Prostate gland (tissue), 2 donors: ENCODE measurements at regions not wholly inside any gene's neighbourhood (a gene's known extent, or its start where the extent isn't known, plus 50 kb on each side); places are given as distances from the start of the nearest gene placed in this dataset.

Experiments used
- DNase-seq: peaks from one replicate; pipeline ENCODE4 v3.0.0-alpha.2; 2019; ENCODE audit warnings: low spot score
- H3K27ac ChIP-seq, 2 donors: fragments of 200-600 bp; sonication (generic); 2 replicates each; pipeline ENCODE4 v1.5.1; 2017 to 2019
- H3K27me3 ChIP-seq: fragments of 200-600 bp; sonication (generic); replicated peaks from 2 replicates; pipeline ENCODE4 v1.5.1; 2019; ENCODE audit not compliant: insufficient read depth
- H3K36me3 ChIP-seq, 2 donors: fragments of 200-600 bp; sonication (generic); 1 replicate in 1 of 2; 2 replicates in 1 of 2; pipeline versions ENCODE4 v1.5.1 to v1.8.1; 2017 to 2019
- H3K4me1 ChIP-seq: fragments of 200-600 bp; sonication (generic); replicated peaks from 2 replicates; pipeline ENCODE4 v1.5.1; 2019
- H3K4me3 ChIP-seq, 2 donors: fragments of 200-600 bp; sonication (generic); 2 replicates each; pipeline ENCODE4 v1.5.1; 2017 to 2019
- H3K9me3 ChIP-seq: fragments of 200-600 bp; sonication (generic); 2 replicates; pipeline ENCODE4 v1.5.1; 2017
- POLR2A ChIP-seq: fragments of 450-650 bp; IDR thresholded peaks from one replicate; pipeline ENCODE4 v1.6.1; 2016; ENCODE audit warnings: antibody characterized with exemption, mild to moderate bottlenecking
- POLR2AphosphoS5 ChIP-seq: sonication (generic); formaldehyde crosslinking; IDR thresholded peaks from one replicate; pipeline ENCODE4 v1.6.1; 2017; ENCODE audit warnings: antibody characterized with exemption
- WGBS: methylation state at CpG from one replicate; pipeline ENCODE4 v1.1.5; 2018; 5-methylcytosine and 5-hydroxymethylcytosine counted together
- intact Hi-C: fragments of 100-400 bp; cut with DNase I; formaldehyde crosslinking; loops from one replicate; pipeline ENCODE4 v1.14.2; 2022
- TF ChIP-seq, protein P1 (sequence below), 4 experiments: fragments of 200-600 bp in 2 of 4; fragments of 450-650 bp in 2 of 4; sonication (generic) in 2 of 4; IDR thresholded peaks; 1 replicate in 3 of 4; 2 replicates in 1 of 4; pipeline ENCODE4 v1.5.1; 2016 to 2019; ENCODE audit warnings: antibody characterized with exemption in 4 of 4, mild to moderate bottlenecking in 2 of 4, moderate library complexity in 2 of 4

DNA sequence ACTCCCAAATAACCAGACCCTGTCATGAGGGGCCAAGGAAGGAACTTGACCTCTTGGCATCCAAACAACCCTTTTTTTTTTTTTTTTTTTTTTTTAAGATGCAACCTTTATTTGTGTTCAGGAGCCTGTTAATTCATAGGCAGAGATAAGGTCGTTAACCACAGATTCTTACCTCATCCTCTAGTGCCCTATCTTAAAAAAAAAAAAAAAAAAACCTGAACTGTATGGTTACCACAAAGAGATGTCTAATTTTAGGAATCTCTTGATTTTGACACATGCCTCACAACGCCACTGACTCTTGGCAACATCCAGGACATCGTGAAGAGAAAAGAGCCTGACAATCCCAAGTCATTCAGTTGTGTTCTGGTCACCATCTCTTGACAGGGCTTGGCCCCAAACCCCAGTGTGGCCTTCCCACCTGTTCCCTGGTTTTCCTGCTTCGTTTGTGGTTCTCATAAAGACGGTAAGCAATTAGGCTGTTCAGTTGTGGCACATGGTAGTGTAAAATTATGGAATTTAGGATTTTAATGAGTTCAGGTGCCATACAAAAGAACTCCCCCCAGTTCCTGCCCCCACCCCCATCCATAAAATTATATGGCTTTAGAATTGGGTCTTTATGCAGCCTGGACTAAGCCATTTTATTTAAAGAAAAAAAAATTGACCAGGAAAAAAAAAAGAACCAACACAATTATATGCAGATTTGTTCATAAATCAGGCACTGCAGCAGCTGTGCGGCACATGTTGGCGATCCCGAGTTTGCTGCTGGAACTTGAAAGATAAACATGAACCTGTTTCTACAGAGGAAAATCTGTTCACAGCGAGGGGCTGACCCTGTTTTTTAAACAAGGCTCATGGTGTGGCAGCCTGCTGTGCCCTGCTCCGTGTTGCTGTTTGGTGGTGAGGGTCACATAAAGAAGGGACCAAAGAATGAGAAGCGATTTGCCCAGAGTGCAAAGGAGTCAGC, 267.8 kb upstream of the CLINT1 start:
- H3K36me3 ChIP-seq, result no peaks in the 10 kb centered on the region
- H3K4me1 ChIP-seq, result no peaks in the 10 kb centered on the region
- H3K27me3 ChIP-seq, result no peaks in the 10 kb centered on the region
- TF ChIP-seq, protein P1, sequence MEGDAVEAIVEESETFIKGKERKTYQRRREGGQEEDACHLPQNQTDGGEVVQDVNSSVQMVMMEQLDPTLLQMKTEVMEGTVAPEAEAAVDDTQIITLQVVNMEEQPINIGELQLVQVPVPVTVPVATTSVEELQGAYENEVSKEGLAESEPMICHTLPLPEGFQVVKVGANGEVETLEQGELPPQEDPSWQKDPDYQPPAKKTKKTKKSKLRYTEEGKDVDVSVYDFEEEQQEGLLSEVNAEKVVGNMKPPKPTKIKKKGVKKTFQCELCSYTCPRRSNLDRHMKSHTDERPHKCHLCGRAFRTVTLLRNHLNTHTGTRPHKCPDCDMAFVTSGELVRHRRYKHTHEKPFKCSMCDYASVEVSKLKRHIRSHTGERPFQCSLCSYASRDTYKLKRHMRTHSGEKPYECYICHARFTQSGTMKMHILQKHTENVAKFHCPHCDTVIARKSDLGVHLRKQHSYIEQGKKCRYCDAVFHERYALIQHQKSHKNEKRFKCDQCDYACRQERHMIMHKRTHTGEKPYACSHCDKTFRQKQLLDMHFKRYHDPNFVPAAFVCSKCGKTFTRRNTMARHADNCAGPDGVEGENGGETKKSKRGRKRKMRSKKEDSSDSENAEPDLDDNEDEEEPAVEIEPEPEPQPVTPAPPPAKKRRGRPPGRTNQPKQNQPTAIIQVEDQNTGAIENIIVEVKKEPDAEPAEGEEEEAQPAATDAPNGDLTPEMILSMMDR (IDR thresholded peaks at IDR 0.05), result no peak
- no peak for TF ChIP-seq POLR2AphosphoS5
- TF ChIP-seq POLR2A, result no peak
- WGBS, result 61% methylated on average over 11 of the region's 11 CpGs
- intact Hi-C loops, result no loop called here
- no peak overlapping the region for H3K27ac ChIP-seq
- DNase-seq, result no peak
- H3K9me3 ChIP-seq, result no peaks in the 10 kb centered on the region
- no peak overlapping the region for H3K4me3 ChIP-seq

DNA sequence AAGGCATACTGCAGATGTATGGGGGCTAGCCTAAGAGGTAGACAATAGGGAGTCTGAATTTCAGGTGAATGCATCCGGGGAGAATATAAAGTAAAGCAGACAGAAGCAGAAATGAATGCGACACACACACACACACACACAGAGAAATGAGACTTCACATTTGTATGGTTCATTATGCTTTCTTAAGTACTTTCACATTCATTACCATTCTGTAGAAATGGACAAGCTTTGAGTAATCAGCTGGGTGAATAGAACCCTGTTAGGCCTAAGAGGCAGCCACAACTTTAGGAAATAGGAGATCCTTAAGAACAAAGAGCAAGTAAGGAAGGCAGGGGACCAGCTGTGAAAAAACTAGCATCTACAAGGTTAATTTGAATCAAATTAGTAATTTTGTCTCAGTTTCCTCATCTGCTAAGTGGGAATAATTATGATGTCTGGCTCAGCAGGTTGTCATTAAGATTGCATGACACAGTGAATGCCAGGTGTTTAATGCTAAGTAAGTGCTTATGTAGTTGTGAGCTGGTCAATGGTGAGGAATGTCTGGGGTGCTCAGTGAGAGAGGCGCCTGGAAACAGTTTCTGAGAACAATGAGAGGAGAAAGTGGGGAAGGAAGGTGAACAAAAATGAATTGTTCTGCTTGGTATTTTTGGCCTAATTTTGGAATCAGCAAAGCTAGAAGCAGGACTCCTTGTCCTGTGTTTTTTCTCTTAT, 265.8 kb upstream of the CLINT1 start:
- H3K36me3 ChIP-seq, result no peaks in the 10 kb centered on the region
- 89% methylated on average over 3 of the region's 3 CpGs for WGBS
- H3K4me3 ChIP-seq, result no peak overlapping the region
- no peaks in the 10 kb centered on the region for H3K27me3 ChIP-seq
- intact Hi-C loops, result no loop called here
- no peaks in the 10 kb centered on the region for H3K9me3 ChIP-seq
- TF ChIP-seq, protein P1 (IDR thresholded peaks at IDR 0.05), result no peak
- no peak for TF ChIP-seq POLR2A
- TF ChIP-seq POLR2AphosphoS5, result no peak
- H3K4me1 ChIP-seq, result no peaks in the 10 kb centered on the region
- DNase-seq, result no peak
- H3K27ac ChIP-seq, result no peak overlapping the region

DNA sequence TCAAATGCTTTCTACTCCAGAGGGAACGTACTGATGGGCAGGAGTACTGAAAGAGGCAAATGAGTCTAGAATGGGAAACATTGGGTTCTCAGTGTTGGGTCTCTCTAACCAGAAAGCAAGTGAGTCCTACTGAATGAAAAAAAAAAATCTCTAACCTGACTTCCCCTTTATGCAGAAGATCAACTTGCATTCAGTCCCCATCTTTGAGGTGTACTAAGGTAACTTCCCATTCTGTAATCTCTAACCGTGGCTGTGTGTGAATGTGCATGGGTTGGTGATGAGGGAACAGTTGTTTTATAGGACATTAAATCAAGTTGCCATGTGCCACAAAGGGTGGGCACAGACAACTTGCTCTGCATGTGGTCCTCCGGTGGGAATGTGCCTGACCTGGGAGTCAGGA, 264.6 kb upstream of the CLINT1 start:
- Histone ChIP-seq H3K36me3 (no peaks in the 10 kb centered on the region), H3K27me3 (no peaks in the 10 kb centered on the region), H3K27ac (no peak overlapping the region), H3K4me3 (no peak overlapping the region), H3K4me1 (no peaks in the 10 kb centered on the region), H3K9me3 (no peaks in the 10 kb centered on the region)
- DNase-seq, result no peak
- TF ChIP-seq, protein P1 (IDR thresholded peaks at IDR 0.05), result no peak
- TF ChIP-seq POLR2A, result no peak
- intact Hi-C loops, result no loop called here
- 82% methylated on average over 3 of the region's 3 CpGs for WGBS

DNA sequence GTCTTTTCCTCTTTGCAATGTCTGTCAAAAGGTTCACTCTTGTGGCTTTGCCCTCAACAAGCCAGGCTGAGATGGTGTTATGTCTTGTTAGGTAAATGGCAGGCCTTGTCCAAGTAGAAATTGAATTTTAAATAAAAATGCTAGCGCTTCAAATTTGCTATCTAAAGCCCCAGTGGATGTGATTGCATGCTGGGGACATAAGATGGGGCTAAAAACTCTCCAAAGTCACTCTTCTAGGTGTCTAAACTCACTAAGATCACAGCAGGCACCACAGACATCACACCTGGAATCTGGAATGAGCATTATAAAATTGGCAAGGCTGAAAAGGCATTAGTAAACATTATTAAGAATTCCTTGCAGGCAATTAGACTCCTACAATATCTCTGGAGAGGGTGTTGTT, 262.7 kb upstream of the CLINT1 start:
- Histone ChIP-seq H3K4me1 (no peaks in the 10 kb centered on the region), H3K4me3 (no peak overlapping the region), H3K27me3 (no peaks in the 10 kb centered on the region), H3K9me3 (no peaks in the 10 kb centered on the region), H3K36me3 (no peaks in the 10 kb centered on the region), H3K27ac (no peak overlapping the region)
- 86% methylated on average over 1 of the region's 1 CpG for WGBS
- no peak for TF ChIP-seq POLR2A
- TF ChIP-seq, protein P1 (IDR thresholded peaks at IDR 0.05), result no peak
- TF ChIP-seq POLR2AphosphoS5, result no peak
- DNase-seq, result no peak
- intact Hi-C loops, result no loop called here
